ENCODE measurements at regions not wholly inside any gene's neighbourhood (a gene's known extent, or its start where the extent isn't known, plus 50 kb on each side); places are given as distances from the start of the nearest gene placed in this dataset.

- DNase-seq (ENCODE audit: low read depth, low spot score) = peak; percentile 17
Measured at GRCh38 chr4:32025851-32026459, 1305.8 kb downstream of the PCDH7 start.

GRCh38 chr4:32030406-32030805 lies 1310.2 kb downstream of the PCDH7 start:
- no peak for DNase-seq (ENCODE audit: low read depth, low spot score)

- no peak for DNase-seq (ENCODE audit: low read depth, low spot score)
Measured at GRCh38 chr4:32031026-32031425, 1310.9 kb downstream of the PCDH7 start.

GRCh38 chr4:32032136-32032672 lies 1312.0 kb downstream of the PCDH7 start:
- no peak for DNase-seq (ENCODE audit: low read depth, low spot score)

- no peak for DNase-seq (ENCODE audit: low read depth, low spot score)
Measured at GRCh38 chr4:32037399-32037798, 1317.2 kb downstream of the PCDH7 start.

- DNase-seq (ENCODE audit: low read depth, low spot score) = no peak
Measured at GRCh38 chr4:32042486-32043247, 1322.5 kb downstream of the PCDH7 start.

- no peak for DNase-seq (ENCODE audit: low read depth, low spot score)
Measured at GRCh38 chr4:32043248-32043633, 1323.1 kb downstream of the PCDH7 start.

- no peak for DNase-seq (ENCODE audit: low read depth, low spot score)
Measured at GRCh38 chr4:32061916-32062315, 1341.7 kb downstream of the PCDH7 start.

- DNase-seq (ENCODE audit: low read depth, low spot score) = no peak
Measured at GRCh38 chr4:32073542-32073941, 1353.4 kb downstream of the PCDH7 start.

- no peak for DNase-seq (ENCODE audit: low read depth, low spot score)
Measured at GRCh38 chr4:32087211-32087610, 1367.0 kb downstream of the PCDH7 start.

- DNase-seq (ENCODE audit: low read depth, low spot score) = no peak
Measured at GRCh38 chr4:32094987-32095386, 1374.8 kb downstream of the PCDH7 start.

GRCh38 chr4:32102896-32103295 lies 1382.7 kb downstream of the PCDH7 start:
- no peak for DNase-seq (ENCODE audit: low read depth, low spot score)

GRCh38 chr4:32106767-32107166 lies 1386.6 kb downstream of the PCDH7 start:
- DNase-seq (ENCODE audit: low read depth, low spot score) = no peak

GRCh38 chr4:32112891-32113290 lies 1392.7 kb downstream of the PCDH7 start:
- DNase-seq (ENCODE audit: low read depth, low spot score) = no peak

GRCh38 chr4:32117693-32118092 lies 1397.5 kb downstream of the PCDH7 start:
- DNase-seq (ENCODE audit: low read depth, low spot score) = no peak

GRCh38 chr4:32119907-32120306 lies 1399.7 kb downstream of the PCDH7 start:
- no peak for DNase-seq (ENCODE audit: low read depth, low spot score)

GRCh38 chr4:32128549-32128948 lies 1408.4 kb downstream of the PCDH7 start:
- DNase-seq (ENCODE audit: low read depth, low spot score) = no peak

GRCh38 chr4:32129967-32130366 lies 1409.8 kb downstream of the PCDH7 start:
- DNase-seq (ENCODE audit: low read depth, low spot score) = no peak

- no peak for DNase-seq (ENCODE audit: low read depth, low spot score)
Measured at GRCh38 chr4:32133141-32133540, 1413.0 kb downstream of the PCDH7 start.

GRCh38 chr4:32133734-32134133 lies 1413.6 kb downstream of the PCDH7 start:
- no peak for DNase-seq (ENCODE audit: low read depth, low spot score)

GRCh38 chr4:32135642-32136041 lies 1415.5 kb downstream of the PCDH7 start:
- DNase-seq (ENCODE audit: low read depth, low spot score) = no peak

GRCh38 chr4:32136081-32136787 lies 1416.1 kb downstream of the PCDH7 start:
- no peak for DNase-seq (ENCODE audit: low read depth, low spot score)

- DNase-seq (ENCODE audit: low read depth, low spot score) = no peak
Measured at GRCh38 chr4:32140636-32141035, 1420.5 kb downstream of the PCDH7 start.
